AG09319 (cell line): ENCODE measurements at regions not wholly inside any gene's neighbourhood (a gene's known extent, or its start where the extent isn't known, plus 50 kb on each side); places are given as distances from the start of the nearest gene placed in this dataset.

Experiments used
- DNase-seq: peaks from one replicate; pipeline ENCODE4 v3.0.0-alpha.2; 2010; ENCODE audit warnings: low read depth; ENCODE audit errors: extremely low read depth
- TF ChIP-seq, protein P1 (sequence below): IDR thresholded peaks from 2 replicates; pipeline ENCODE4 v1.5.1; 2011; ENCODE audit warnings: low read depth, mild to moderate bottlenecking, inconsistent platforms, low read length, moderate library complexity

DNA sequence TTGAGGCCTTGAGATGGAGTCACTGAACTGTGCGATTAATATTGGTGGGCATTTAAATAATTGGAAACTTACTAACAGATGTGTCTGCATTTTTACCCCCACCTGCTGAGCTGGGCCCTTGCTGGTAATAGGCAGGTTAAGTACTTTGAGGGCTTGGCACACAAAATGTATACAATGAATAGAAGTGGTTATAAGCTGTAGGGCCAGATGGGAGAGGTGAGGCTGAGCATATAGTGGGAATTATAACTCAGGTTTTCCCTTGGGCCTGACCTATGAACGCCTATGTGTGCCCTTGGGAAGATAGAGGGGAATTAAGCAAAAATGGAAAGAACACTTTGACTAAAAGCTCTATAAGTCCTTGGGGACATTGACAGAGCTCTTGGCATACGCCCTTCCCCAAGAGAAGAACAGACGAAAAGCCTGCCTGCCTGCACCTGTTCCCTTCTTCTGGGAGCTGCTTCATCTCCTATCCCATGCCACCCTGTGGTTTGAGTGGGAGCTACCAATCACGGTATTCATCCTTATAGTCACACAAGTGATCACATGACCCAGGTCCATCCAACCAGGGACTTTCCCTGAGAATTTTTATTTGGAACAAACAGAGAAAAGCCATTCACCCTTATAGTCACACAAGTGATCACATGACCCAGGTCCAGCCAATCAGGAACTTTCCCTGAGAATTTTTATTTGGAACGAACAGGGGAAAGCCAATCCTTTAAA, 260.7 kb upstream of the CSF3R start:
- no peak for DNase-seq

GRCh38 chr1:36741066-36741465, 258.4 kb upstream of the CSF3R start:
- no peak for DNase-seq
- TF ChIP-seq, protein P1, sequence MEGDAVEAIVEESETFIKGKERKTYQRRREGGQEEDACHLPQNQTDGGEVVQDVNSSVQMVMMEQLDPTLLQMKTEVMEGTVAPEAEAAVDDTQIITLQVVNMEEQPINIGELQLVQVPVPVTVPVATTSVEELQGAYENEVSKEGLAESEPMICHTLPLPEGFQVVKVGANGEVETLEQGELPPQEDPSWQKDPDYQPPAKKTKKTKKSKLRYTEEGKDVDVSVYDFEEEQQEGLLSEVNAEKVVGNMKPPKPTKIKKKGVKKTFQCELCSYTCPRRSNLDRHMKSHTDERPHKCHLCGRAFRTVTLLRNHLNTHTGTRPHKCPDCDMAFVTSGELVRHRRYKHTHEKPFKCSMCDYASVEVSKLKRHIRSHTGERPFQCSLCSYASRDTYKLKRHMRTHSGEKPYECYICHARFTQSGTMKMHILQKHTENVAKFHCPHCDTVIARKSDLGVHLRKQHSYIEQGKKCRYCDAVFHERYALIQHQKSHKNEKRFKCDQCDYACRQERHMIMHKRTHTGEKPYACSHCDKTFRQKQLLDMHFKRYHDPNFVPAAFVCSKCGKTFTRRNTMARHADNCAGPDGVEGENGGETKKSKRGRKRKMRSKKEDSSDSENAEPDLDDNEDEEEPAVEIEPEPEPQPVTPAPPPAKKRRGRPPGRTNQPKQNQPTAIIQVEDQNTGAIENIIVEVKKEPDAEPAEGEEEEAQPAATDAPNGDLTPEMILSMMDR: no peak

More for the DNA sequence above, 260.7 kb upstream of the CSF3R start:
- TF ChIP-seq, protein P1: no peak

DNA sequence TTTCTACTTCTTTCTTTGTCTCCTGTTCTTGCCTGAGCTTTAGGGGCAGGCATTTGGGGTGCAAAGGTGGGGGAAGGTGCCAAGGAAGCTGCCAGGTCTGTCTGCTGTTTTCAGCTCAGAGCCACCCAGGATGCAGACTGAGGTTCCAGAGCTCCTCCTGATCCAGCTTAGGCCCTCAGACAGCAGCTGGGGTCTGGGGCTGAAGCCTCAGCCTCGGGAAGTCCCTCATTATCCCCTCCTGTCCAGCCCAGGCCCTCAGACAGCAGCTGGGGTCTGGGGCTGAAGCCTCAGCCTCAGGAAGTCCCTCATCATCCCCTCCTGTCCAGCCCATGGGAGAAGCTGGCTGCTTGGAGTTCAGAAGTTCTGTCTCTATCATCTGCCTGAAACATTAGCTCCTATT, 257.7 kb upstream of the CSF3R start:
- no peak for DNase-seq
- TF ChIP-seq, protein P1: no peak

DNA sequence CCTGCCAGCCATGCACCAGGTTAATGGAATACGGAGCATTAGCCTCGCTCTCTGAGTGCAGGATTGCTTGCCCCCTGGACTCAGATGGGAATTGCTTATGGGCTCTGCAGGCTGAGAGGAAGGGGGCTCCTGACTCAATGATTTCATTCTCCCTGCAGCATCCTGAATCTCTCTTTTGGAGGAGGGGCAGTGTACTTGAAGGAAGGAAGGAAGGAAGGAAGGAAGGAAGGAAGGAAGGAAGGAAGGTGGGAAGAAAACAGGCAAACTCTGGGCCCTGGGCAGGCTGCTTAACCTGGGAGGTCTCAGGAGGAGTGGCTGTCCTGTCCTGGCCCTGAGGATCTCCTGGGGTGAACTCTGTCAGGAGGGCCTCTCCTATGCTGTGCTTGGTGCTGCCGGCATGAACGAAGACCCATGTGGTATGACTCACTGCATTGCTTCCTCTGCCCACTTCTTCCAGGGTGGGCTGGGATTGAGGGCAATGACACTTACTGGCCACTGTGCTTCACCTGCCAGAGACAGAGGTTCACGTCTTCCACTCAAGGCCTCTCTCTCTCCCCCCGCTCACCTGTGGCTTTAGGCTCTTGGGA, 257.1 kb upstream of the CSF3R start:
- no peak for DNase-seq
- TF ChIP-seq, protein P1: no peak

- no peak for DNase-seq
- TF ChIP-seq, protein P1: no peak
Measured at GRCh38 chr1:36738245-36738644, 255.5 kb upstream of the CSF3R start.

DNA sequence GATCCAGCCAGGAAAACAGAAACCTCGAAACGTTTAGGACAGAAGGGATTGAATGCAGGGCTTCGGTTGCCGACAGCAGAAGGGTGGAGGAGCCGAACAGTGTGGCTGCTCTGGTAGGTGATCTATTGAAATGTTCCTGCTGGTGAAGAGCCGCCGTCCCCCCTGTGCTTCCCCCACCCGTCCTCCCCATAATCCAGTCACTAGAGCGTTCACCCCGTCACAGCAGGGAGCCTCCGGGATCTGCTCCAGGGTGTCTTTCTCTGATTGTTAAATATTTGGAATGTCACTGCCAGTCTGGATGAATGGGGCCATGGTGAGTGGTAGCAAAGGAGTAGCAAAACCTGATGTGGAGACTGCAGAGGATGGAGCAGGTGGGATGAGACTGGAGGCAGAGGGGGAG, 255.1 kb upstream of the CSF3R start:
- TF ChIP-seq, protein P1: no peak
- no peak for DNase-seq

DNA sequence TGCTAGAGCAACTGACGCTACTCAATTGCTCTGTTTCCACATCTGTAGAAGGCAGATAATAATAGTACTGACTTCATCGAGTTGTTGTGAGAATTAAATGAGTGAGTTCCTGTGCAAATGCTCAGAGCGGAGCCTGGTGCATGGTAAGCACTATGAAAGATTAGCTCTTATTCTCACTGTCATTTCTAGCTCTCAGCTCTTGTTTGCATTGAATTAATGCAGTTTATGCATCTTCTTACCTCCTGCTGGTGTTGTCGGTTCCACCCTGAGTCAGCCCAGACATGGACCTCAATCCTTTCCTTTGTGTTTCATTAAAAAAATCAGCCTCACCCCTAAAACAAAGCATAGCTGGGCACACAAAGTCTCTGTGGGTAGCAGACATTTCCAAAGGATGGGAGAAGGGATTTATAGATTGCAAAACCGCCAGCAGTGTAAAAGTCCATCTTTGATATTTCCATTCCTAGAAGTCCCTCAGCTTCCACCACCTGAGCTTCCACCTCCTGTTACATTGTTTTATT, 254.4 kb upstream of the CSF3R start:
- TF ChIP-seq, protein P1: no peak

More for the DNA sequence above, 254.4 kb upstream of the CSF3R start:
- DNase-seq: no peak
